Keratinocyte (primary cell): ENCODE measurements at regions not wholly inside any gene's neighbourhood (a gene's known extent, or its start where the extent isn't known, plus 50 kb on each side); places are given as distances from the start of the nearest gene placed in this dataset.

Experiments
- DNase-seq: peaks from one replicate; pipeline ENCODE4 v3.0.0-alpha.2; 2011; ENCODE audit warnings: low read depth, missing footprints, low spot score
- FAIRE-seq: peaks from 2 replicates; lab custom pipeline; 2011; peaks lifted over from hg19 to GRCh38; lab: Jason Lieb, UNC
- H2AFZ ChIP-seq: 2 replicates; pipeline ENCODE4 v1.6.0; 2012; ENCODE audit warnings: low read length, control low read depth, inconsistent platforms; ENCODE audit not compliant: control insufficient read depth
- H3K27ac ChIP-seq: 2 replicates; pipeline ENCODE4 v1.5.1; 2011; ENCODE audit warnings: low read length; ENCODE audit not compliant: control insufficient read depth, insufficient read depth
- H3K27me3 ChIP-seq: 3 replicates; pipeline ENCODE4 v1.6.0; 2011; ENCODE audit warnings: low read length; ENCODE audit not compliant: control insufficient read depth, insufficient read depth; ENCODE audit errors: extremely low read depth
- H3K36me3 ChIP-seq, 2 experiments: 2 replicates in 1 of 2; 3 replicates in 1 of 2; pipeline ENCODE4 v1.5.1; 2011; ENCODE audit warnings: low read length in 2 of 2, mild to moderate bottlenecking in 1 of 2; ENCODE audit not compliant: control insufficient read depth in 2 of 2, insufficient read depth in 2 of 2; ENCODE audit errors: extremely low read depth in 1 of 2
- H3K4me1 ChIP-seq: 3 replicates; pipeline ENCODE4 v1.5.1; 2011; ENCODE audit warnings: low read length; ENCODE audit not compliant: control insufficient read depth, insufficient read depth; ENCODE audit errors: extremely low read depth
- H3K4me2 ChIP-seq: 3 replicates; pipeline ENCODE4 v1.6.0; 2011; ENCODE audit warnings: low read depth, low read length; ENCODE audit not compliant: control insufficient read depth, insufficient read depth; ENCODE audit errors: extremely low read depth
- H3K4me3 ChIP-seq, 3 experiments: fragments of 200-600 bp in 1 of 3; sonication (generic) in 1 of 3; 2 replicates in 2 of 3; 3 replicates in 1 of 3; pipeline ENCODE4 v1.5.1; 2011 to 2016; ENCODE audit warnings: low read length in 3 of 3, mild to moderate bottlenecking in 3 of 3, control low read depth in 2 of 3, inconsistent platforms in 1 of 3, low read depth in 1 of 3, mixed read lengths in 1 of 3, mixed run types in 1 of 3, moderate library complexity in 1 of 3; ENCODE audit not compliant: control insufficient read depth in 2 of 3, insufficient read depth in 2 of 3; ENCODE audit errors: extremely low read depth in 1 of 3
- H3K79me2 ChIP-seq: 2 replicates; pipeline ENCODE4 v1.6.0; 2012; ENCODE audit warnings: low read length; ENCODE audit not compliant: control insufficient read depth, insufficient read depth
- H3K9ac ChIP-seq: 3 replicates; pipeline ENCODE4 v1.6.0; 2011; ENCODE audit warnings: low read length; ENCODE audit not compliant: control insufficient read depth, insufficient read depth; ENCODE audit errors: extremely low read depth
- H3K9me1 ChIP-seq: 3 replicates; pipeline ENCODE4 v1.6.0; 2011; ENCODE audit warnings: low read length; ENCODE audit not compliant: control insufficient read depth, insufficient read depth; ENCODE audit errors: extremely low read depth
- H3K9me3 ChIP-seq: 2 replicates; pipeline ENCODE4 v1.5.1; 2012; ENCODE audit warnings: low read depth, low read length; ENCODE audit not compliant: control insufficient read depth
- H4K20me1 ChIP-seq: 3 replicates; pipeline ENCODE4 v1.6.0; 2011; ENCODE audit warnings: low read length; ENCODE audit not compliant: control insufficient read depth, insufficient read depth; ENCODE audit errors: extremely low read depth
- EZH2 ChIP-seq: IDR thresholded peaks from one replicate; pipeline ENCODE4 v1.6.1; 2012; ENCODE audit warnings: inconsistent platforms, mild to moderate bottlenecking, low read length, moderate library complexity
- dilution Hi-C: fragments of 300-500 bp; cut with MboI; formaldehyde crosslinking; loops from one replicate; pipeline ENCODE4 v1.7.0; 2020; ENCODE audit warnings: low sequenced_read_pairs; ENCODE audit not compliant: extremely low pct_ligation_motif_present
- TF ChIP-seq, protein P1 (sequence below), 3 experiments: IDR thresholded peaks in 1 of 3; conservative IDR thresholded peaks in 1 of 3; optimal IDR thresholded peaks in 1 of 3; 2 replicates in 2 of 3; 3 replicates in 1 of 3; pipeline versions ENCODE3 to v1.5.1; 2011; ENCODE audit warnings: low read length in 3 of 3, mild to moderate bottlenecking in 3 of 3, moderate library complexity in 2 of 3, control low read depth in 1 of 3, inconsistent platforms in 1 of 3; ENCODE audit not compliant: insufficient read depth in 2 of 3; ENCODE audit errors: extremely low read depth in 1 of 3

DNA sequence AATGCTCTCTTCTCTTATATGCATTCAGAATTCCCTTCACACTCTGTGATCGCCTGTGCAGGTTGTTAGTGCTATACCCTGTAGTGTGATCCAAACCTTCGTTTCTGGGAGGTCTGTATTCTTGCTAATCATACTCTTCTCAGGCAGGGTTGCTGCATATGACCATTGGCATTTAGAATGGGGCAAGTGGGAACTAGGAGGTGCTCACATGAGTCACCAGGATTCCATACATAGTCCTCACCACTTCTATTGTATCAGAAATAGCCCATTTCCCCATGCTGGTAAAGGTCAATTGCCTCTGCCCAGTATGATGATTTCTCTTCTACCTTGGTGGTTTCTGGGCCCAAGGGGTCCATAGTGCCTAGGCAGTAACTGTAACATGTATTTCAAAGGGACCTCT is 443.5 kb upstream of the CDH6 start:
- no peak overlapping the region for H3K9ac ChIP-seq
- H2AFZ ChIP-seq: no peak overlapping the region
- H4K20me1 ChIP-seq: no peaks in the 10 kb centered on the region
- H3K27me3 ChIP-seq: no peaks in the 10 kb centered on the region
- dilution Hi-C loops: no loop called here
- TF ChIP-seq EZH2: no peak
- TF ChIP-seq, protein P1, sequence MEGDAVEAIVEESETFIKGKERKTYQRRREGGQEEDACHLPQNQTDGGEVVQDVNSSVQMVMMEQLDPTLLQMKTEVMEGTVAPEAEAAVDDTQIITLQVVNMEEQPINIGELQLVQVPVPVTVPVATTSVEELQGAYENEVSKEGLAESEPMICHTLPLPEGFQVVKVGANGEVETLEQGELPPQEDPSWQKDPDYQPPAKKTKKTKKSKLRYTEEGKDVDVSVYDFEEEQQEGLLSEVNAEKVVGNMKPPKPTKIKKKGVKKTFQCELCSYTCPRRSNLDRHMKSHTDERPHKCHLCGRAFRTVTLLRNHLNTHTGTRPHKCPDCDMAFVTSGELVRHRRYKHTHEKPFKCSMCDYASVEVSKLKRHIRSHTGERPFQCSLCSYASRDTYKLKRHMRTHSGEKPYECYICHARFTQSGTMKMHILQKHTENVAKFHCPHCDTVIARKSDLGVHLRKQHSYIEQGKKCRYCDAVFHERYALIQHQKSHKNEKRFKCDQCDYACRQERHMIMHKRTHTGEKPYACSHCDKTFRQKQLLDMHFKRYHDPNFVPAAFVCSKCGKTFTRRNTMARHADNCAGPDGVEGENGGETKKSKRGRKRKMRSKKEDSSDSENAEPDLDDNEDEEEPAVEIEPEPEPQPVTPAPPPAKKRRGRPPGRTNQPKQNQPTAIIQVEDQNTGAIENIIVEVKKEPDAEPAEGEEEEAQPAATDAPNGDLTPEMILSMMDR (optimal IDR thresholded peaks at IDR 0.05 in 1 of 3, IDR thresholded peaks at IDR 0.05 in 1 of 3, conservative IDR thresholded peaks at IDR 0.05 in 1 of 3; ENCODE audit: extremely low read depth in 1 of 3, insufficient read depth in 2 of 3, low read length in 3 of 3): no peak
- no peaks in the 10 kb centered on the region for H3K9me1 ChIP-seq
- DNase-seq (no peak), FAIRE-seq (no peak)
- no peak overlapping the region for H3K27ac ChIP-seq
- H3K36me3 ChIP-seq: no peaks in the 10 kb centered on the region
- H3K79me2 ChIP-seq: no peaks in the 10 kb centered on the region
- H3K4me2 ChIP-seq: no peak overlapping the region
- no peaks in the 10 kb centered on the region for H3K4me1 ChIP-seq
- no peak overlapping the region for H3K4me3 ChIP-seq
- H3K9me3 ChIP-seq: no peaks in the 10 kb centered on the region

DNA sequence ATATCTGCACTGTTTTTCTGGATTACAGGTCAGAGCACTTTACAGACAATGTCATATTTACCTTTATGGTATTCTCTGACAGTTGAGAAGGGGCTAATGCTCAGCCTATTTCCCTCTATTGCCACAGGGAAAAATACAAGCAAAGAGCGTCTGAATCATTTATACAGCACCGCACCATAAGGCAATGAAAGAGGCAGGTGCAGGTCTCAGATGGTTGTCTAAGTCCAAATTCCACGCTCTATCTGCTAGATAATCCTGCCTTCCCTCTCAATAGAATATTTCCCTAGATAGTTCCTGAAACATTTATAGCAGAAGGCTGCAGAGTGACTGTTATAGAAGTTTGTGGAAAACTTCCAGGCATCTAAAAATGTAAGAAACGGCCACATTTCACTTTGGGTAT is 446.1 kb upstream of the CDH6 start:
- no peaks in the 10 kb centered on the region for H3K27me3 ChIP-seq
- no peaks in the 10 kb centered on the region for H3K4me1 ChIP-seq
- H3K4me2 ChIP-seq: no peak overlapping the region
- no peaks in the 10 kb centered on the region for H3K79me2 ChIP-seq
- no peak overlapping the region for H2AFZ ChIP-seq
- dilution Hi-C loops: no loop called here
- TF ChIP-seq, protein P1 (optimal IDR thresholded peaks at IDR 0.05 in 1 of 3, IDR thresholded peaks at IDR 0.05 in 1 of 3, conservative IDR thresholded peaks at IDR 0.05 in 1 of 3; ENCODE audit: extremely low read depth in 1 of 3, insufficient read depth in 2 of 3, low read length in 3 of 3): no peak
- TF ChIP-seq EZH2: no peak
- FAIRE-seq: no peak
- H3K4me3 ChIP-seq: no peak overlapping the region
- H3K27ac ChIP-seq: no peak overlapping the region
- H3K9ac ChIP-seq: no peak overlapping the region
- no peaks in the 10 kb centered on the region for H3K9me1 ChIP-seq
- no peaks in the 10 kb centered on the region for H4K20me1 ChIP-seq
- DNase-seq: no peak
- H3K36me3 ChIP-seq: no peaks in the 10 kb centered on the region
- no peaks in the 10 kb centered on the region for H3K9me3 ChIP-seq
